ENCODE measurements at regions not wholly inside any gene's neighbourhood (a gene's known extent, or its start where the extent isn't known, plus 50 kb on each side); places are given as distances from the start of the nearest gene placed in this dataset.

- ChIA-PET RAD21 (ENCODE audit: unreplicated experiment) (no interaction called here), SMC1A (ENCODE audit: uncharacterized antibody, unreplicated experiment) (interaction anchor here (1.1 to 1.6 kb wide), 2 partner anchors 13 to 826 kb away, joined by 3 to 4 read pairs; no protein-coding TSS in a partner anchor), CTCF (interaction anchor here (0.7 to 0.9 kb wide), 2 partner anchors 8 to 826 kb away, joined by 3 to 6 read pairs; no protein-coding TSS in a partner anchor), POLR2A (no interaction called here)
- no peak overlapping the region for H2AFZ ChIP-seq (ENCODE audit: control insufficient read depth, low read depth, low read length)
- no peaks in the 10 kb centered on the region for H3K79me2 ChIP-seq (ENCODE audit: control insufficient read depth, insufficient read depth, low read length)
- peaks cover 7% of the 10 kb centered on the region; the same call in 1 of the 2 replicates for H3K4me1 ChIP-seq (ENCODE audit: control insufficient read depth, insufficient read depth, low read length)
- H3K4me2 ChIP-seq (ENCODE audit: control insufficient read depth, insufficient read depth) = no peak overlapping the region
- H3K9ac ChIP-seq (ENCODE audit: control insufficient read depth, insufficient read depth, low read length) = no peak overlapping the region
- H3K4me3 ChIP-seq = no peak overlapping the region
- in situ Hi-C loops (cut with MboI) (no loop called here), intact Hi-C loops (cut with micrococcal nuclease; ENCODE audit: unreplicated experiment) (no loop called here)
- BruUV-seq (replicated peaks) = no TSS peak
- FAIRE-seq (no peak), DNase-seq (ENCODE audit: low read depth, low spot score) (no peak), ATAC-seq (no peak)
- H4K20me1 ChIP-seq (ENCODE audit: control insufficient read depth, insufficient read depth) = no peaks in the 10 kb centered on the region
- 89% methylated on average over 3 of the region's 3 CpGs for WGBS (ENCODE audit: insufficient coverage, insufficient replicate concordance, low lambda C conversion rate, missing lambda C conversion rate)
- H3K36me3 ChIP-seq (ENCODE audit: control insufficient read depth in 2 of 2, insufficient read depth in 2 of 2, low read length in 1 of 2) = no peaks in the 10 kb centered on the region
- H3K9me3 ChIP-seq (replicated peaks; ENCODE audit: control insufficient read depth, insufficient read depth, low read length) = no peaks in the 10 kb centered on the region; the same call in 2 of the 3 replicates
- H3K27ac ChIP-seq (ENCODE audit: control insufficient read depth, insufficient read depth) = no peak overlapping the region
- H3K27me3 ChIP-seq (replicated peaks in 1 of 2; ENCODE audit: control insufficient read depth in 2 of 2, insufficient read depth in 2 of 2, low read length in 1 of 2) = no peaks in the 10 kb centered on the region
- TF ChIP-seq BRCA1 (IDR thresholded peaks at IDR 0.05; ENCODE audit: low read depth, low read length) (no peak), EP300 (IDR thresholded peaks at IDR 0.05; ENCODE audit: borderline replicate concordance in 1 of 2, control insufficient read depth in 1 of 2, low read depth in 2 of 2, low read length in 2 of 2) (no peak), IRF4 (IDR thresholded peaks at IDR 0.05; ENCODE audit: low read depth, low read length) (no peak), NRF1 (conservative IDR thresholded peaks at IDR 0.05; ENCODE audit: low read depth, low read length) (no peak), ZNF274 (IDR thresholded peaks at IDR 0.05; ENCODE audit: insufficient read depth, insufficient read length) (no peak), ZNF207 (IDR thresholded peaks at IDR 0.05; ENCODE audit: borderline replicate concordance) (no peak), PRDM15 (CRISPR knock-in tag; IDR thresholded peaks at IDR 0.05) (no peak), PAX8 (IDR thresholded peaks at IDR 0.05) (no peak), WRNIP1 (IDR thresholded peaks at IDR 0.05; ENCODE audit: borderline replicate concordance, low read depth, low read length) (no peak), PML (IDR thresholded peaks at IDR 0.05; ENCODE audit: low read length) (no peak)
- TF ChIP-seq, protein P1, sequence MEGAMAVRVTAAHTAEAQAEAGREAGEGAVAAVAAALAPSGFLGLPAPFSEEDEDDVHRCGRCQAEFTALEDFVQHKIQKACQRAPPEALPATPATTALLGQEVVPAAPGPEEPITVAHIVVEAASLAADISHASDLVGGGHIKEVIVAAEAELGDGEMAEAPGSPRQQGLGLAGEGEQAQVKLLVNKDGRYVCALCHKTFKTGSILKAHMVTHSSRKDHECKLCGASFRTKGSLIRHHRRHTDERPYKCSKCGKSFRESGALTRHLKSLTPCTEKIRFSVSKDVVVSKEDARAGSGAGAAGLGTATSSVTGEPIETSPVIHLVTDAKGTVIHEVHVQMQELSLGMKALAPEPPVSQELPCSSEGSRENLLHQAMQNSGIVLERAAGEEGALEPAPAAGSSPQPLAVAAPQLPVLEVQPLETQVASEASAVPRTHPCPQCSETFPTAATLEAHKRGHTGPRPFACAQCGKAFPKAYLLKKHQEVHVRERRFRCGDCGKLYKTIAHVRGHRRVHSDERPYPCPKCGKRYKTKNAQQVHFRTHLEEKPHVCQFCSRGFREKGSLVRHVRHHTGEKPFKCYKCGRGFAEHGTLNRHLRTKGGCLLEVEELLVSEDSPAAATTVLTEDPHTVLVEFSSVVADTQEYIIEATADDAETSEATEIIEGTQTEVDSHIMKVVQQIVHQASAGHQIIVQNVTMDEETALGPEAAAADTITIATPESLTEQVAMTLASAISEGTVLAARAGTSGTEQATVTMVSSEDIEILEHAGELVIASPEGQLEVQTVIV (IDR thresholded peaks at IDR 0.05; ENCODE audit: borderline replicate concordance, partially characterized antibody) = no peak
- TF ChIP-seq, protein P2, sequence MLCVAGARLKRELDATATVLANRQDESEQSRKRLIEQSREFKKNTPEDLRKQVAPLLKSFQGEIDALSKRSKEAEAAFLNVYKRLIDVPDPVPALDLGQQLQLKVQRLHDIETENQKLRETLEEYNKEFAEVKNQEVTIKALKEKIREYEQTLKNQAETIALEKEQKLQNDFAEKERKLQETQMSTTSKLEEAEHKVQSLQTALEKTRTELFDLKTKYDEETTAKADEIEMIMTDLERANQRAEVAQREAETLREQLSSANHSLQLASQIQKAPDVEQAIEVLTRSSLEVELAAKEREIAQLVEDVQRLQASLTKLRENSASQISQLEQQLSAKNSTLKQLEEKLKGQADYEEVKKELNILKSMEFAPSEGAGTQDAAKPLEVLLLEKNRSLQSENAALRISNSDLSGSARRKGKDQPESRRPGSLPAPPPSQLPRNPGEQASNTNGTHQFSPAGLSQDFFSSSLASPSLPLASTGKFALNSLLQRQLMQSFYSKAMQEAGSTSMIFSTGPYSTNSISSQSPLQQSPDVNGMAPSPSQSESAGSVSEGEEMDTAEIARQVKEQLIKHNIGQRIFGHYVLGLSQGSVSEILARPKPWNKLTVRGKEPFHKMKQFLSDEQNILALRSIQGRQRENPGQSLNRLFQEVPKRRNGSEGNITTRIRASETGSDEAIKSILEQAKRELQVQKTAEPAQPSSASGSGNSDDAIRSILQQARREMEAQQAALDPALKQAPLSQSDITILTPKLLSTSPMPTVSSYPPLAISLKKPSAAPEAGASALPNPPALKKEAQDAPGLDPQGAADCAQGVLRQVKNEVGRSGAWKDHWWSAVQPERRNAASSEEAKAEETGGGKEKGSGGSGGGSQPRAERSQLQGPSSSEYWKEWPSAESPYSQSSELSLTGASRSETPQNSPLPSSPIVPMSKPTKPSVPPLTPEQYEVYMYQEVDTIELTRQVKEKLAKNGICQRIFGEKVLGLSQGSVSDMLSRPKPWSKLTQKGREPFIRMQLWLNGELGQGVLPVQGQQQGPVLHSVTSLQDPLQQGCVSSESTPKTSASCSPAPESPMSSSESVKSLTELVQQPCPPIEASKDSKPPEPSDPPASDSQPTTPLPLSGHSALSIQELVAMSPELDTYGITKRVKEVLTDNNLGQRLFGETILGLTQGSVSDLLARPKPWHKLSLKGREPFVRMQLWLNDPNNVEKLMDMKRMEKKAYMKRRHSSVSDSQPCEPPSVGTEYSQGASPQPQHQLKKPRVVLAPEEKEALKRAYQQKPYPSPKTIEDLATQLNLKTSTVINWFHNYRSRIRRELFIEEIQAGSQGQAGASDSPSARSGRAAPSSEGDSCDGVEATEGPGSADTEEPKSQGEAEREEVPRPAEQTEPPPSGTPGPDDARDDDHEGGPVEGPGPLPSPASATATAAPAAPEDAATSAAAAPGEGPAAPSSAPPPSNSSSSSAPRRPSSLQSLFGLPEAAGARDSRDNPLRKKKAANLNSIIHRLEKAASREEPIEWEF (IDR thresholded peaks at IDR 0.05; ENCODE audit: insufficient replicate concordance, low read depth, low read length) = no peak
Observed at GRCh38 chr13:39951301-39951700, 295.8 kb downstream of the COG6 start.
